ENCODE measurements at regions not wholly inside any gene's neighbourhood (a gene's known extent, or its start where the extent isn't known, plus 50 kb on each side); places are given as distances from the start of the nearest gene placed in this dataset.

- Histone ChIP-seq H4K20me1 (ENCODE audit: control insufficient read depth, insufficient read depth) (no peaks in the 10 kb centered on the region), H3K9ac (ENCODE audit: control insufficient read depth, insufficient read depth, low read length) (no peak overlapping the region), H3K4me1 (ENCODE audit: control insufficient read depth, insufficient read depth, low read length) (no peaks in the 10 kb centered on the region), H2AFZ (ENCODE audit: control insufficient read depth, low read depth, low read length) (no peak overlapping the region), H3K4me2 (ENCODE audit: control insufficient read depth, insufficient read depth) (no peak overlapping the region), H3K9me3 (replicated peaks; ENCODE audit: control insufficient read depth, insufficient read depth, low read length) (no peaks in the 10 kb centered on the region), H3K27ac (ENCODE audit: control insufficient read depth, insufficient read depth) (no peak overlapping the region), H3K36me3 (ENCODE audit: control insufficient read depth in 2 of 2, insufficient read depth in 2 of 2, low read length in 1 of 2) (no peaks in the 10 kb centered on the region), H3K4me3 (no peak overlapping the region), H3K79me2 (ENCODE audit: control insufficient read depth, insufficient read depth, low read length) (no peaks in the 10 kb centered on the region), H3K27me3 (replicated peaks in 1 of 2; ENCODE audit: control insufficient read depth in 2 of 2, insufficient read depth in 2 of 2, low read length in 1 of 2) (no peaks in the 10 kb centered on the region; a peak in 1 of 4 replicates)
- SMC1A ChIA-PET (ENCODE audit: uncharacterized antibody, unreplicated experiment), result interaction anchor here (0.8 to 1.6 kb wide), 2 partner anchors 21 to 105 kb away, joined by 3 to 5 read pairs; no protein-coding TSS in a partner anchor
- BruUV-seq (replicated peaks), result no TSS peak
- CTCF ChIA-PET, result no interaction called here
- in situ Hi-C loops (cut with MboI), result no loop called here
- POLR2A ChIA-PET, result interaction anchor here (0.6 kb wide), 1 partner anchor 544 kb away, joined by 3 read pairs; no protein-coding TSS in a partner anchor
- 28% methylated on average over 22 of the region's 22 CpGs for WGBS (ENCODE audit: insufficient coverage, insufficient replicate concordance, low lambda C conversion rate, missing lambda C conversion rate)
- RAD21 ChIA-PET (ENCODE audit: unreplicated experiment), result no interaction called here
- peak; percentile 42 for ATAC-seq
- intact Hi-C loops (cut with micrococcal nuclease; ENCODE audit: unreplicated experiment), result no loop called here
- DNase-seq (ENCODE audit: low read depth, low spot score), result no peak
- TF ChIP-seq SRF (IDR thresholded peaks at IDR 0.05; ENCODE audit: low read depth in 2 of 2, low read length in 2 of 2) (peak in 1 of 2 experiments; percentile 51; a peak in 1 of 4 replicates), KAT2A (conservative IDR thresholded peaks at IDR 0.05; ENCODE audit: control insufficient read depth, low read depth, low read length) (no peak), ZSCAN29 (IDR thresholded peaks at IDR 0.05) (no peak), POU2F2 (IDR thresholded peaks at IDR 0.05; ENCODE audit: borderline replicate concordance, low read depth, low read length) (no peak), RUNX3 (IDR thresholded peaks at IDR 0.05; ENCODE audit: low read length) (0 out of 2 replicates have a peak, but pooled peaks have one; percentile 31), NFXL1 (IDR thresholded peaks at IDR 0.05; ENCODE audit: borderline replicate concordance) (no peak), NFIC (IDR thresholded peaks at IDR 0.05; ENCODE audit: low read depth, low read length) (0 out of 2 replicates have a peak, but pooled peaks have one; percentile 22), E4F1 (IDR thresholded peaks at IDR 0.05; ENCODE audit: borderline replicate concordance, partially characterized antibody) (no peak), ZZZ3 (IDR thresholded peaks at IDR 0.05; ENCODE audit: control insufficient read depth, insufficient read length, low read depth) (no peak)
- TF ChIP-seq, protein P1, sequence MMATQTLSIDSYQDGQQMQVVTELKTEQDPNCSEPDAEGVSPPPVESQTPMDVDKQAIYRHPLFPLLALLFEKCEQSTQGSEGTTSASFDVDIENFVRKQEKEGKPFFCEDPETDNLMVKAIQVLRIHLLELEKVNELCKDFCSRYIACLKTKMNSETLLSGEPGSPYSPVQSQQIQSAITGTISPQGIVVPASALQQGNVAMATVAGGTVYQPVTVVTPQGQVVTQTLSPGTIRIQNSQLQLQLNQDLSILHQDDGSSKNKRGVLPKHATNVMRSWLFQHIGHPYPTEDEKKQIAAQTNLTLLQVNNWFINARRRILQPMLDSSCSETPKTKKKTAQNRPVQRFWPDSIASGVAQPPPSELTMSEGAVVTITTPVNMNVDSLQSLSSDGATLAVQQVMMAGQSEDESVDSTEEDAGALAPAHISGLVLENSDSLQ (IDR thresholded peaks at IDR 0.05), result peak; percentile 27; the same call in 1 of the 2 replicates
- TF ChIP-seq, protein P2, sequence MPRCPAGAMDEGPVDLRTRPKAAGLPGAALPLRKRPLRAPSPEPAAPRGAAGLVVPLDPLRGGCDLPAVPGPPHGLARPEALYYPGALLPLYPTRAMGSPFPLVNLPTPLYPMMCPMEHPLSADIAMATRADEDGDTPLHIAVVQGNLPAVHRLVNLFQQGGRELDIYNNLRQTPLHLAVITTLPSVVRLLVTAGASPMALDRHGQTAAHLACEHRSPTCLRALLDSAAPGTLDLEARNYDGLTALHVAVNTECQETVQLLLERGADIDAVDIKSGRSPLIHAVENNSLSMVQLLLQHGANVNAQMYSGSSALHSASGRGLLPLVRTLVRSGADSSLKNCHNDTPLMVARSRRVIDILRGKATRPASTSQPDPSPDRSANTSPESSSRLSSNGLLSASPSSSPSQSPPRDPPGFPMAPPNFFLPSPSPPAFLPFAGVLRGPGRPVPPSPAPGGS (IDR thresholded peaks at IDR 0.05; ENCODE audit: borderline replicate concordance, insufficient read depth, low read depth, low read length, poor library complexity, severe bottlenecking), result no peak
- no peak for FAIRE-seq
Measured at GRCh38 chr6:14754751-14755513, 490.9 kb upstream of the JARID2 start.

All from GM12878 (cell line).